A673 (cell line): ENCODE measurements at regions not wholly inside any gene's neighbourhood (a gene's known extent, or its start where the extent isn't known, plus 50 kb on each side); places are given as distances from the start of the nearest gene placed in this dataset.

Experiments
- BruUV-seq: library from RNA; stranded (reverse); fragments of 400-500 nt; replicated peaks from 2 replicates; lab custom pipeline; 2021; lab: Mats Ljungman, UMichigan
- CTCF ChIA-PET: fragments of 300-600 bp; sonication (Branson Sonifier 250); formaldehyde crosslinking; loops from one replicate; lab custom pipeline; 2022; ENCODE audit warnings: antibody characterized with exemption; lab: Charles Lee
- POLR2A ChIA-PET: fragments of 300-600 bp; sonication (Branson Sonifier 250); formaldehyde crosslinking; loops from one replicate; lab custom pipeline; 2022; ENCODE audit warnings: antibody characterized with exemption; ENCODE audit not compliant: low non-redundant PET; lab: Charles Lee
- DNase-seq: peaks from one replicate; pipeline ENCODE4 v3.0.0-alpha.2; 2015; ENCODE audit warnings: low spot score
- H3K27ac ChIP-seq: fragments of 200-600 bp; sonication (generic); 2 replicates; pipeline ENCODE4 v1.5.1; 2016; ENCODE audit warnings: mixed run types, low read depth, mild to moderate bottlenecking, mixed read lengths, antibody characterized with exemption, low read length; ENCODE audit not compliant: poor library complexity, severe bottlenecking
- H3K27me3 ChIP-seq: fragments of 200-600 bp; sonication (generic); replicated peaks from 2 replicates; pipeline ENCODE4 v1.6.1; 2017; ENCODE audit warnings: mixed run types, low read depth, mild to moderate bottlenecking, mixed read lengths, antibody characterized with exemption, low read length; ENCODE audit not compliant: insufficient read depth, poor library complexity
- H3K36me3 ChIP-seq: fragments of 200-600 bp; sonication (generic); 2 replicates; pipeline ENCODE4 v1.6.1; 2016; ENCODE audit warnings: mixed run types, mild to moderate bottlenecking, mixed read lengths, antibody characterized with exemption, low read length; ENCODE audit not compliant: insufficient read depth, poor library complexity, severe bottlenecking
- H3K4me1 ChIP-seq: fragments of 200-600 bp; sonication (generic); 2 replicates; pipeline ENCODE4 v1.6.1; 2017; ENCODE audit warnings: mixed run types, mild to moderate bottlenecking, mixed read lengths, antibody characterized with exemption, low read length; ENCODE audit not compliant: insufficient read depth, poor library complexity, severe bottlenecking
- H3K4me3 ChIP-seq: fragments of 200-600 bp; sonication (generic); 2 replicates; pipeline ENCODE4 v1.5.1; 2016; ENCODE audit warnings: low read depth, mixed run types, mild to moderate bottlenecking, mixed read lengths, low read length; ENCODE audit not compliant: poor library complexity, severe bottlenecking
- H3K9me3 ChIP-seq: fragments of 200-600 bp; sonication (generic); 2 replicates; pipeline ENCODE4 v1.6.1; 2016; ENCODE audit warnings: mixed run types, low read depth, mild to moderate bottlenecking, mixed read lengths, antibody characterized with exemption, low read length; ENCODE audit not compliant: poor library complexity, severe bottlenecking
- EZH2 ChIP-seq: fragments of 200-600 bp; sonication (generic); IDR thresholded peaks from 2 replicates; pipeline ENCODE4 v1.6.1; 2017; ENCODE audit warnings: borderline replicate concordance, low read depth, mild to moderate bottlenecking, mixed read lengths, antibody characterized with exemption, low read length; ENCODE audit not compliant: poor library complexity, severe bottlenecking
- intact Hi-C: fragments of 100-400 bp; cut with micrococcal nuclease; formaldehyde crosslinking; loops from one replicate; pipeline ENCODE4 v1.10.0; 2022; ENCODE audit not compliant: unreplicated experiment
- TF ChIP-seq, protein P1 (sequence below): fragments of 300-800, 200-600 bp; sonication (generic); conservative IDR thresholded peaks from 2 replicates; pipeline ENCODE4 v1.5.1; 2017; ENCODE audit warnings: low read depth, mild to moderate bottlenecking, antibody characterized with exemption, low read length, moderate library complexity, mixed read lengths

DNA sequence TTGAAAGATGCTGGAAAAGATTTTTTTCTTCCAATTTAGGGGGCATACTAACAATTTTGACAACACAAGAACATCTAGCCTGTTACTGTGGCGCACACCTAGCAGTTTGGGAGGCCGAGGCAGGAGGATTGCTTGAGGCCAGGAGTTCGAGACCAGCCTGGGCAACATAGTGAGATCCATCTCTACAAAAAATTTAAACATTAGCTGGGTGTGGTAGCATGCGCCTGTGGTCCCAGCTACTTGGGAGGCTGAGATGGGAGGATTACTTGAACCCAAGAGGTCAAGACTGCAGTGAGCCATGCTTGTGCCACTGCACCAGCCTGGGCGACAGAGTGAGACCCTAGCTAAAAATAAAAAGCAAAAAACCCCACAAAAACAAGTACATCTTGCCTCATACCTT is 168.8 kb downstream of the TANC2 start:
- Histone ChIP-seq H3K4me1 (no peaks in the 10 kb centered on the region), H3K36me3 (no peaks in the 10 kb centered on the region), H3K4me3 (no peak overlapping the region), H3K27ac (no peak overlapping the region), H3K9me3 (no peaks in the 10 kb centered on the region), H3K27me3 (no peaks in the 10 kb centered on the region)
- TF ChIP-seq, protein P1, sequence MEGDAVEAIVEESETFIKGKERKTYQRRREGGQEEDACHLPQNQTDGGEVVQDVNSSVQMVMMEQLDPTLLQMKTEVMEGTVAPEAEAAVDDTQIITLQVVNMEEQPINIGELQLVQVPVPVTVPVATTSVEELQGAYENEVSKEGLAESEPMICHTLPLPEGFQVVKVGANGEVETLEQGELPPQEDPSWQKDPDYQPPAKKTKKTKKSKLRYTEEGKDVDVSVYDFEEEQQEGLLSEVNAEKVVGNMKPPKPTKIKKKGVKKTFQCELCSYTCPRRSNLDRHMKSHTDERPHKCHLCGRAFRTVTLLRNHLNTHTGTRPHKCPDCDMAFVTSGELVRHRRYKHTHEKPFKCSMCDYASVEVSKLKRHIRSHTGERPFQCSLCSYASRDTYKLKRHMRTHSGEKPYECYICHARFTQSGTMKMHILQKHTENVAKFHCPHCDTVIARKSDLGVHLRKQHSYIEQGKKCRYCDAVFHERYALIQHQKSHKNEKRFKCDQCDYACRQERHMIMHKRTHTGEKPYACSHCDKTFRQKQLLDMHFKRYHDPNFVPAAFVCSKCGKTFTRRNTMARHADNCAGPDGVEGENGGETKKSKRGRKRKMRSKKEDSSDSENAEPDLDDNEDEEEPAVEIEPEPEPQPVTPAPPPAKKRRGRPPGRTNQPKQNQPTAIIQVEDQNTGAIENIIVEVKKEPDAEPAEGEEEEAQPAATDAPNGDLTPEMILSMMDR, result no peak
- TF ChIP-seq EZH2, result no peak
- BruUV-seq, result no TSS peak
- POLR2A ChIA-PET, result no interaction called here
- DNase-seq, result no peak
- intact Hi-C loops, result no loop called here
- CTCF ChIA-PET, result no interaction called here

DNA sequence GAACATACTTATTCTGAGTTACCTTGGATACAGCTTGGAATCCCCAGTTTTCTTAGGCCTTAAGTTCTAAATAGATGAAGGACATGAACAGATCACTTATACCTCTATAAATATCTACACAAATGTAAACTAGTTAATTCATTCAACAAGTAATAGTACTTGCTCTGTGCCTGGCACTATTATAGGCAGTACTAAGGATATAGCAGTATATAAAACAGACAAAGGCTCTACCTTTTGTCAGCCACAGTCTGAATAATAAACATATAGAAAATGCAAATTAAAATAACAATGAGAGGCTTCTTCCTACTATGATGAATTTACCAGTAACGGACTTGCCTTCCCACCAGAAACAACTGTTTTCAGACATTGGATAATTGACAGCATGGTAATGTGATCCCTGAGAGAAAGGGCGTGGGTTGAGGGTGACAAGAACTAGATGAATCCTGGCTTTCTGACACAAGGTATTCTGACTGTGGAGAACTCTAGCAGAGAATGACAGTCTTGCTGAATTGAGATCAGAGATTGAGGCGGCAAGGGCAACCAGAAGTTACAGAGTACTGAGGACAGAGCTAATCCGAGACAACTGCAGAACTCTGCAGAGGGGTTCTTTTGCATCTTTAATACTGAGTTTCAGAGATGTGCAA is 170.5 kb downstream of the TANC2 start:
- no peak for DNase-seq
- no peaks in the 10 kb centered on the region for H3K4me1 ChIP-seq
- no peaks in the 10 kb centered on the region for H3K36me3 ChIP-seq
- ChIA-PET POLR2A (no interaction called here), CTCF (no interaction called here)
- no peak for TF ChIP-seq EZH2
- TF ChIP-seq, protein P1, result no peak
- no peak overlapping the region for H3K27ac ChIP-seq
- intact Hi-C loops, result no loop called here
- H3K4me3 ChIP-seq, result no peak overlapping the region
- H3K27me3 ChIP-seq, result no peaks in the 10 kb centered on the region
- BruUV-seq, result no TSS peak
- no peaks in the 10 kb centered on the region for H3K9me3 ChIP-seq

DNA sequence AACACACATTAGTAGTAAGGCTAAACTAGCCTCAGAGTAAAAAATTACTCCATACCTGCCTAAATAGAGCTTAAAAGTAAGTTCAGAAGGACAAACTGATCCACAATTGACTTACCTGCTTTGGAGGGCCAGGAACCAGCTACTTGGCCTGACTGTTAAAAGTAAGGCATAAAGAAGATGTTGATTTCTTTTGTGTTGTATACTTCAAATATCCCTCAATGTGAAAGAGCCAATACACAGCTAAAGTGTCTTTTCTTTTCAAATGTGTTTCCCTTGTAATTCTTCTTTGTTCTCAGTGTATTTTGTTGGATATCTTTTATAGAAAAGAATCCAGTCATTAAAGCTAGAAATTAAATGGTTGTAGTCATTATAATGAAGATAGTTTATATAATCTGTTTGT is 171.1 kb downstream of the TANC2 start:
- ChIA-PET CTCF (no interaction called here), POLR2A (no interaction called here)
- Histone ChIP-seq H3K36me3 (no peaks in the 10 kb centered on the region), H3K4me3 (no peak overlapping the region), H3K9me3 (no peaks in the 10 kb centered on the region), H3K4me1 (no peaks in the 10 kb centered on the region), H3K27ac (no peak overlapping the region), H3K27me3 (no peaks in the 10 kb centered on the region)
- DNase-seq, result no peak
- TF ChIP-seq, protein P1, result no peak
- no peak for TF ChIP-seq EZH2
- no TSS peak for BruUV-seq
- intact Hi-C loops, result no loop called here
